Heart left ventricle (tissue), 13 donors: ENCODE measurements at regions not wholly inside any gene's neighbourhood (a gene's known extent, or its start where the extent isn't known, plus 50 kb on each side); places are given as distances from the start of the nearest gene placed in this dataset.

ENCODE experiments used
- POLR2A ChIP-seq, 2 donors: fragments of 450-650 bp; IDR thresholded peaks; one replicate each; pipeline ENCODE4 v1.6.1; 2017; ENCODE audit warnings: antibody characterized with exemption in 2 of 2, mild to moderate bottlenecking in 2 of 2, moderate library complexity in 2 of 2
- TF ChIP-seq, protein P1 (sequence below), 12 donors: fragments of 200-600 bp; sonication (generic) in 4 of 12; IDR thresholded peaks; one replicate each; pipeline versions ENCODE4 v1.5.0 to v1.8.0; 2018 to 2022; ENCODE audit warnings: antibody characterized with exemption in 12 of 12, mild to moderate bottlenecking in 5 of 12
- donor health status: ischemic (EF 13 %, LVEDD 7.1; RV severe dilation, severe dysfunction).
- donor health status: DM: no; HTN: yes; CAD: no.
- donor health status: DM: no; HTN: no; CAD: no.
- donor health status: ischemic (EF 25% LVEDD 6.9; RV normal size, moderate dysfunction).
- donor health status: ischemic (EF 25% LVEDD 5.7; RV mildly dilated, moderate dysfunction).
- donor health status: ischemic (EF 35%, LVEDD 5.7; RV mildly dilated, moderate dysfunction).
- donor health status: nonischemic (EF 11% LVEDD 7.7; RV severe dilation, severe dysfunction).
- donor health status: DM: yes; HTN: yes; CAD: no.
- donor health status: PGD.
- donor health status: ischemic (EF 29% LVEDD 5.4; RV normal size, mild dysfunction).
- donor health status: nonischemic (EF 23%, LVEDD 6.1; RV moderate dilation, normal function).

DNA sequence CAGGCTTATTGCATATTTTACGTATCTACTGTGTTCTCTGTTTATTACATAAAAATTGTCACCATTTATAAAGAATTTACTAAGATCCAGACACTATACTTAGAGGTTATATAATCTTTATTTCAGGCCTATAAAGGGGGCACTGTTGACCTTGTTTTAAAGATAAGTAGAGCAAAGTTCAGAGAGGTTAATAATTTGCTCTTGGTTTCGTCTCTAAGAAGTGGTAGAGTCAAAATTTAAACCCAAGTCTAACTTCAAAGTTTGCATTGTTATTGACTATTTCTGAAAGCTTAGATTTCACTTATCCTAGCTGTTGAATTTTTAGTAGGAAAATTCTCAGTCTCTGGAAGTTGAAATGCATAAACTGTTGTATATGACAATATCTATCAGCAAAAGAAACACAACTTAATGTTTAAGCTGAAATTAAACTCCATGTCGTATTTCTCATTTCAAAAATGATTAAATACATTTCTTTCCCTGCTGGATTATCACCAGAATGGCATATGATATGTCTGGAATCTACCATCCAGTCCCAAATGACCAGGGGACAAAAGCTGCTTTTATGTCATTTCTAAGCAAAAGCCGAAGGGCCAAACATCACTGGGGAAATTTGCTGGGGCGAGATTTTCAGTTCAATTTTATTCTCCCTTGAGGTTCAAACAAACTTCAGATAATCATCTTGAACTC is 138.4 kb downstream of the SLC7A11 start:
- TF ChIP-seq, protein P1, sequence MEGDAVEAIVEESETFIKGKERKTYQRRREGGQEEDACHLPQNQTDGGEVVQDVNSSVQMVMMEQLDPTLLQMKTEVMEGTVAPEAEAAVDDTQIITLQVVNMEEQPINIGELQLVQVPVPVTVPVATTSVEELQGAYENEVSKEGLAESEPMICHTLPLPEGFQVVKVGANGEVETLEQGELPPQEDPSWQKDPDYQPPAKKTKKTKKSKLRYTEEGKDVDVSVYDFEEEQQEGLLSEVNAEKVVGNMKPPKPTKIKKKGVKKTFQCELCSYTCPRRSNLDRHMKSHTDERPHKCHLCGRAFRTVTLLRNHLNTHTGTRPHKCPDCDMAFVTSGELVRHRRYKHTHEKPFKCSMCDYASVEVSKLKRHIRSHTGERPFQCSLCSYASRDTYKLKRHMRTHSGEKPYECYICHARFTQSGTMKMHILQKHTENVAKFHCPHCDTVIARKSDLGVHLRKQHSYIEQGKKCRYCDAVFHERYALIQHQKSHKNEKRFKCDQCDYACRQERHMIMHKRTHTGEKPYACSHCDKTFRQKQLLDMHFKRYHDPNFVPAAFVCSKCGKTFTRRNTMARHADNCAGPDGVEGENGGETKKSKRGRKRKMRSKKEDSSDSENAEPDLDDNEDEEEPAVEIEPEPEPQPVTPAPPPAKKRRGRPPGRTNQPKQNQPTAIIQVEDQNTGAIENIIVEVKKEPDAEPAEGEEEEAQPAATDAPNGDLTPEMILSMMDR (IDR thresholded peaks at IDR 0.05), result no peak
- no peak for TF ChIP-seq POLR2A (IDR thresholded peaks at IDR 0.05)
